ENCODE measurements at regions not wholly inside any gene's neighbourhood (a gene's known extent, or its start where the extent isn't known, plus 50 kb on each side); places are given as distances from the start of the nearest gene placed in this dataset.

DNA sequence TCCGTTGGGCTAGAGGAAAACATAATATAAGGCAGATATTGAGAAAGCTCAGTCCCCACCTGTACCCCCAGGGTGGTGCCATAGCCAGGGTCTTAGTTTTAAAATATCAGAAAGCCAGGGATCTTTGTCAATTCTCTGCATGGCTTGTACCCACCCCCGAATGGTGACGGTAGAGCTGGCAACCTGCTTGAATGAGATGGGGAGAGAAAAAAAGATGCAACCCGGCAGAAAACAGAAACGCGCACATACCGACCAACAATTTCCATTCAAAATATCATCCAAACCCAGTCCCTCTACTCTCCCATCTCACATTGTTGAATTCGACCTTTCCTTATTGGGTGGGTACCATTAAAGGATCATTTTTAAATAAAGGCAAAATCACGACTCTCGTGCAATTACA lies 543.9 kb downstream of the MIAT start:
- Histone ChIP-seq H3K27me3 (ENCODE audit: control insufficient read depth, insufficient read depth, low read length) (no peaks in the 10 kb centered on the region), H3K9me3 (ENCODE audit: control insufficient read depth, low read length) (no peaks in the 10 kb centered on the region)

DNA sequence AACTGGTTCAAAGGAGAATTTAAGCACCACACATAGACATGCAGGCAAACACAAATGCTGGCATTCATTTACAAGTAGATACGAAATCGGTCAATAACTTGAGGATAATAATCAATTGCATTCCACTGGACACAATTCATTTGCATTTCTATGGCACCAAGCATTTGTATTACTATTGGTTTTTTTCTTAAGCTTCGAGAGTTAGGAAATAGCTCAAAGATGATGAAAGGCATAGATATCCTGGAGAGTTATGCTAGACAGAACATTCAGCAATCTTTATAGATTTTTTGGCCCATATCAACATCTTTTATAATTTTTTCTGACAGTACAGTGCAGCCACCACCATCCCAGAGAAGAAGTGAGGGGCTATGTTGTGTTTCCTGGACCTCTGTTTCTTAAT lies 544.4 kb downstream of the MIAT start:
- TF ChIP-seq CTCF (IDR thresholded peaks at IDR 0.05): no peak
- Histone ChIP-seq H3K9me3 (ENCODE audit: control insufficient read depth, low read length) (no peaks in the 10 kb centered on the region), H3K4me3 (ENCODE audit: low read depth, low read length) (no peak overlapping the region), H2AFZ (no peak overlapping the region), H3K36me3 (ENCODE audit: control insufficient read depth, insufficient read depth, low read length) (no peaks in the 10 kb centered on the region), H3K27ac (no peak overlapping the region), H3K9ac (no peak overlapping the region), H3K79me2 (no peaks in the 10 kb centered on the region), H3K27me3 (ENCODE audit: control insufficient read depth, insufficient read depth, low read length) (no peaks in the 10 kb centered on the region), H3K4me2 (ENCODE audit: low read length) (no peak overlapping the region), H3K4me1 (no peaks in the 10 kb centered on the region)

More for the DNA sequence above, 543.9 kb downstream of the MIAT start:
- Histone ChIP-seq H3K27ac (no peak overlapping the region), H3K4me1 (no peaks in the 10 kb centered on the region), H3K4me2 (ENCODE audit: low read length) (no peak overlapping the region), H2AFZ (no peak overlapping the region), H3K4me3 (ENCODE audit: low read depth, low read length) (no peak overlapping the region), H3K9ac (no peak overlapping the region), H3K36me3 (ENCODE audit: control insufficient read depth, insufficient read depth, low read length) (no peaks in the 10 kb centered on the region), H3K79me2 (no peaks in the 10 kb centered on the region)
- TF ChIP-seq CTCF (IDR thresholded peaks at IDR 0.05): no peak

DNA sequence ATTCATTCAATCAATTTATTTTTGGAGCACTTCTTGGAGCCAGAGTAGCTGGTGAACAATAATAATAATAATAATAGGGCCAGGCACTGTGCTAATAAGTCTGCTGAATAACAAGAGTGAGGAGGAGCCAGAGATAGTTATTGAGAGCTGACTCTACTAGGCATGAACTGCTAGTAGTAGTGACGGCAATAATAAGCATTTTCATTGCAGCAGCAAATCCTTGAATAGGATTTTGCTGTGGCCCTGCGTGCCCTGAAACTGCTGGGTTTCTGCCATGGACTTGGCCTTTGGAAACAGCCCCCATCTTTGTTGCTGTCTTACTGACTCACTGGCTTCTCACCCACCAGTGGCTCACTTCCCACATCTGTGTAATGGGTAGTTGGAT lies 545.9 kb downstream of the MIAT start:
- no peaks in the 10 kb centered on the region for H3K36me3 ChIP-seq (ENCODE audit: control insufficient read depth, insufficient read depth, low read length)
- no peaks in the 10 kb centered on the region for H3K79me2 ChIP-seq
- H3K9me3 ChIP-seq (ENCODE audit: control insufficient read depth, low read length): no peaks in the 10 kb centered on the region
- H3K4me3 ChIP-seq (ENCODE audit: low read depth, low read length): no peak overlapping the region
- no peak overlapping the region for H3K27ac ChIP-seq
- no peak overlapping the region for H2AFZ ChIP-seq
- H3K4me2 ChIP-seq (ENCODE audit: low read length): no peak overlapping the region
- H3K27me3 ChIP-seq (ENCODE audit: control insufficient read depth, insufficient read depth, low read length): no peaks in the 10 kb centered on the region
- no peaks in the 10 kb centered on the region for H3K4me1 ChIP-seq
- H3K9ac ChIP-seq: no peak overlapping the region
- no peak for TF ChIP-seq CTCF (IDR thresholded peaks at IDR 0.05)

- Histone ChIP-seq H3K79me2 (no peaks in the 10 kb centered on the region), H3K4me3 (ENCODE audit: low read depth, low read length) (no peak overlapping the region), H3K9me3 (ENCODE audit: control insufficient read depth, low read length) (no peaks in the 10 kb centered on the region), H3K4me1 (no peaks in the 10 kb centered on the region), H2AFZ (no peak overlapping the region), H3K4me2 (ENCODE audit: low read length) (no peak overlapping the region), H3K9ac (no peak overlapping the region), H3K36me3 (ENCODE audit: control insufficient read depth, insufficient read depth, low read length) (no peaks in the 10 kb centered on the region), H3K27ac (no peak overlapping the region), H3K27me3 (ENCODE audit: control insufficient read depth, insufficient read depth, low read length) (no peaks in the 10 kb centered on the region)
- TF ChIP-seq CTCF (IDR thresholded peaks at IDR 0.05): no peak
These were observed 546.9 kb downstream of the MIAT start for GRCh38 chr22:27204280-27204679.

- Histone ChIP-seq H2AFZ (no peak overlapping the region), H3K9ac (no peak overlapping the region), H3K4me1 (no peaks in the 10 kb centered on the region), H3K36me3 (ENCODE audit: control insufficient read depth, insufficient read depth, low read length) (no peaks in the 10 kb centered on the region), H3K4me2 (ENCODE audit: low read length) (no peak overlapping the region), H3K4me3 (ENCODE audit: low read depth, low read length) (no peak overlapping the region), H3K27ac (no peak overlapping the region), H3K27me3 (ENCODE audit: control insufficient read depth, insufficient read depth, low read length) (no peaks in the 10 kb centered on the region), H3K79me2 (no peaks in the 10 kb centered on the region), H3K9me3 (ENCODE audit: control insufficient read depth, low read length) (no peaks in the 10 kb centered on the region)
- no peak for TF ChIP-seq CTCF (IDR thresholded peaks at IDR 0.05)
These were observed 547.4 kb downstream of the MIAT start for GRCh38 chr22:27204817-27205216.
